AG09309 (cell line): ENCODE measurements at regions not wholly inside any gene's neighbourhood (a gene's known extent, or its start where the extent isn't known, plus 50 kb on each side); places are given as distances from the start of the nearest gene placed in this dataset.

Source experiments
- DNase-seq: peaks from one replicate; pipeline ENCODE4 v3.0.0-alpha.2; 2010; ENCODE audit warnings: low read depth
- H3K4me3 ChIP-seq: 2 replicates; pipeline ENCODE4 v1.5.1; 2011; ENCODE audit warnings: mild to moderate bottlenecking, low read depth, low read length, moderate library complexity; ENCODE audit not compliant: control insufficient read depth
- TF ChIP-seq, protein P1 (sequence below): IDR thresholded peaks from 2 replicates; pipeline ENCODE4 v1.5.1; 2011; ENCODE audit warnings: mild to moderate bottlenecking, low read depth, low read length, inconsistent platforms; ENCODE audit not compliant: insufficient read depth, control insufficient read depth; ENCODE audit errors: missing control alignments

DNA sequence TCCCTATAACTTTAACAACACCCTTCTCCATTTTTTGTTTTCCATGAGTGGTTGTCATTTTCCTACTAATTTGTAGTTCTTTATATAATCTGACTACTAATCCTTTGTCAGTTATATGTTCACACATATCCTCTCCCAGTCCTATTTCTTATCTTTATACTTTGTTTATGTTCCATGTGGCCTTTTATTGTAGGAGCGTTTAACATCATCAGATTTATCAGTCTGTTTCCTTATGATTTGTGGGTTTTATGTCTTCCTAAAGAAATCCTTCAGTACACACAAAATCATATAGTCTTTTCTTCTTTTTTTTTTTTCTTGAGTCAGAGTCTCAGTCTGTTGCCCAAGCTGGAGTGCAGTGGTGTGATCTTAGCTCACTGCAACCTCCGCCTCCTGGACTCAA is 204.9 kb upstream of the SPRY1 start:
- TF ChIP-seq, protein P1, sequence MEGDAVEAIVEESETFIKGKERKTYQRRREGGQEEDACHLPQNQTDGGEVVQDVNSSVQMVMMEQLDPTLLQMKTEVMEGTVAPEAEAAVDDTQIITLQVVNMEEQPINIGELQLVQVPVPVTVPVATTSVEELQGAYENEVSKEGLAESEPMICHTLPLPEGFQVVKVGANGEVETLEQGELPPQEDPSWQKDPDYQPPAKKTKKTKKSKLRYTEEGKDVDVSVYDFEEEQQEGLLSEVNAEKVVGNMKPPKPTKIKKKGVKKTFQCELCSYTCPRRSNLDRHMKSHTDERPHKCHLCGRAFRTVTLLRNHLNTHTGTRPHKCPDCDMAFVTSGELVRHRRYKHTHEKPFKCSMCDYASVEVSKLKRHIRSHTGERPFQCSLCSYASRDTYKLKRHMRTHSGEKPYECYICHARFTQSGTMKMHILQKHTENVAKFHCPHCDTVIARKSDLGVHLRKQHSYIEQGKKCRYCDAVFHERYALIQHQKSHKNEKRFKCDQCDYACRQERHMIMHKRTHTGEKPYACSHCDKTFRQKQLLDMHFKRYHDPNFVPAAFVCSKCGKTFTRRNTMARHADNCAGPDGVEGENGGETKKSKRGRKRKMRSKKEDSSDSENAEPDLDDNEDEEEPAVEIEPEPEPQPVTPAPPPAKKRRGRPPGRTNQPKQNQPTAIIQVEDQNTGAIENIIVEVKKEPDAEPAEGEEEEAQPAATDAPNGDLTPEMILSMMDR: no peak
- no peak overlapping the region for H3K4me3 ChIP-seq
- no peak for DNase-seq

DNA sequence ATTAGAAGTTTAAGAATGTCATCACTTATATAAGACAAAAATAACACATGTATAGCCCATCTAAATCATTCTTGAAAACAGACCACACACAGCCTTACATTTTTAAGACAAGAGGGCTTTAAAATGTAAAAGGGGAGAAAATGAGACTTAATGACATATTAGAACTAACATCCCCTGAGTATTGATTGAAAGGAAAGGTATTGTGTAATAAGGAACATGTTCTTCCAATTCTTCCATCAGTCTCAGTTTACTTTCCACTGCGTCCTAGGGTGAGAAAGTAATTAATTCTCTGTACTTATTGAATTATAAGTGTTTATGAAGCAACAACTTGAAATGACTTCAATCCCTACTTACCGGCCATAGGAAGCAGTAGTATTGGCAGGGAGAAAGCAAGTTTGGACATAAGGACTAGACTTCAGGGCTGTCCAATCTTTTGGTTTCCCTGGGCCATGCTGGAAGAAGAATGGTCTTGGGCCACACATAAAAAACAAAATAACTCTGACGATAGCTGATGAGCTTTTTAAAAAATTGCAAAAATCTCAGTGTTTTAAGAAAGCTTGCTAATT is 202.7 kb upstream of the SPRY1 start:
- TF ChIP-seq, protein P1: no peak
- no peak for DNase-seq
- no peak overlapping the region for H3K4me3 ChIP-seq

DNA sequence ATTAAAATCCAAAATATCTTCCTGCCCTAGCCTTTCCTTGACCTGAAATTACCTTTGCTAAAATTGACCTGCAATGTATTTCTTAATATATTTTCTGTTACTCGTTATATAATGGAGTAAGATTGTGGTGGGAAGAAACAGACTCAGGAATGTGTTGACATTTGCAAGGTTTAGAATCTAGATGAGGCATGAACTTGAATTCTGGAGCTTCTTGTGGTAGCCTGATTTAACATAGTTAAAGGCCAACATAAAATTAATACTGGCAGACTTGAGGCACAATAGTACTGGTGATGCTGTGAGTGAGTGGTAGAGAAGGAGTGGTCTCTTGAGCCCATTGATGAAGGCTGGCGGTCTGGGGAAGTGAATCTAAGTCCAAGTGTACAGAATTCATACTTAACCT is 197.9 kb upstream of the SPRY1 start:
- H3K4me3 ChIP-seq: no peak overlapping the region
- DNase-seq: no peak
- TF ChIP-seq, protein P1: no peak

DNA sequence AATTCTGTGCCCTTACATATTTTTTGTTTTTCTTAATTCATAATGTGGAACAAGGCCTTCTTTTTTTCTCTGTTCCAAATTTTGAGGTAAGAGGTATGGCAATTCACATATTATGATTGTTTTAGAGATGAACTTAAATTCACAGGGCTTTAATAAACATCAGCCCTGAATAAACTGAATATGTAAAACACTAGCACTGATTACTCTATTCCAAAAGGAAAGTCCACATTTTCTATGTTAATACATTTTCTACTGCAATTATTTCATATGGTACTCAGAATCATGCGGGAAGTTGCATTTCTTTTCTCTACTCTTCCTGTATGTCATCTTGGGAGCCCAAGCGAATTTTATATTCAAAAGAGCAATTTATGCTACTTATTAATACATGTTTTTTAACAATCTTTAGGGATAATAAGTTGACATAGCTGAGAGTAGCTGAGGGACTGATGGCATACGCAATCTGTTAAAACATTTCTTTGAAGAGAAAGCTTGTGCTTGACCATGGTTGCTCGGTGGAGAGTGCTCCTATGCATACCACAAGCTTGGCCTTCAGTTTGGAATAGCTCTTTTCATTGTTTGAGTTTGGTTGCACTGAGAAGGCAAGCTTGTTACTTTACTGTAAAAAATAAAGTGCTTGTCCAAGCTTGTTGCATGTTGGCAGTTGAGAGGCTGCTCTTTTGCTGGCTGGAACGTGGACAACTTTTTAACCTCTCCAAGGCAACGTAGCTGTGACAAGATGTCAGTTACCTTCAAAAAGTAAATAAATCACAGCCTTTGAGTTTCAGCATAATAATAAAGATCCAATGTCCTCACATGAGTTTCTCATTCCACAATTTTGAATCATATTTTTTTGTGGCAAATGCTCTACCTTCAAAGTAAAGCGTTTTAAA is 196.3 kb upstream of the SPRY1 start:
- TF ChIP-seq, protein P1: no peak
- no peak for DNase-seq
- no peak overlapping the region for H3K4me3 ChIP-seq

DNA sequence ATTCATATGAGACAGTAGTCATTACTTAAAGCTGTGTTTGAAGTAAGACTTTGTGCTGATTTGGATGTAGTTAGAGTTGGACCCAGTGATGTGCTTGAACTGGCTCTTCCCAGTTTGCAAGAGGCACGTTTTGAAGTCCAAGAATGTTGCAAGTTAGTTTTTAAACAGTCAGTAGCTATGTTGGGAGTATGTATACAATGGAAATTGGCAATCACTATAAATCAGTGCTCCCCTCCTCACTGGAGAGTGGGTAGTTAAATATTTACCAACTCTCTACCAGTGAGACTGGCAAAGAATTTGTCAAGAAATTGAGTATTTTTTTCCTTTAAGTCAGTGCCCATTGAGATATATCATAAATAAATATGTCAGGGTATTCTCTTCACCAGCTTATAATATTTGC is 191.9 kb upstream of the SPRY1 start:
- no peak overlapping the region for H3K4me3 ChIP-seq
- TF ChIP-seq, protein P1: no peak
- no peak for DNase-seq

DNA sequence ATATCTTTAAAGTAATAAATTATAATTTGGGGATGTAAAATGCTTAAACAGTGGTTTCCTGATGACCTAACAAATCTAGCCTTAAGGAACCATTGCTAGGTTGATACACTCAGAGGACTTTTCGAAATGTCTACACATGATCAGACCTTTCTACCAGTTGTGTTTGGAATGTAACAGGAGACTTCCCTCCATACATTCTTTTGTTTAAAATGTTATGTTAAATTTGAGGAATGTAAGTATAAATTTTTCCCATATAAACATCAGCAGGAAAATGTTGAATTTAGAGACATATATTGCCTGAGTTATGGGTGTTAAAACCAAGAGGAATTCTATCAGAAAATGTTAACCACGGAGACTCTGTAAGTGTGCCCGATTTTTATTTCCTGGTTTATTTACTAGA is 190.6 kb upstream of the SPRY1 start:
- TF ChIP-seq, protein P1: no peak
- no peak overlapping the region for H3K4me3 ChIP-seq

More for the DNA sequence above, 190.6 kb upstream of the SPRY1 start:
- DNase-seq: no peak
